ENCODE measurements at regions not wholly inside any gene's neighbourhood (a gene's known extent, or its start where the extent isn't known, plus 50 kb on each side); places are given as distances from the start of the nearest gene placed in this dataset.

- H3K4me3 ChIP-seq, result no peak overlapping the region
- WGBS, 2 donors, result 77 to 81% methylated on average over 1 of the region's 1 CpG
- peaks cover 0 to 1% (median 0%) of the 10 kb centered on the region in 4 donors for H3K9me3 ChIP-seq
- no peak for DNase-seq
- H3K27me3 ChIP-seq, result no peaks in the 10 kb centered on the region
- H3K4me1 ChIP-seq, result no peaks in the 10 kb centered on the region
- intact Hi-C loops (cut with DNase I), result no loop called here
- no peak overlapping the region for H3K27ac ChIP-seq
- no peaks in the 10 kb centered on the region for H3K36me3 ChIP-seq
- TF ChIP-seq EP300 (IDR thresholded peaks at IDR 0.05) (no peak), CTCF (IDR thresholded peaks at IDR 0.05) (no peak), POLR2A (IDR thresholded peaks at IDR 0.05) (no peak), POLR2AphosphoS5 (IDR thresholded peaks at IDR 0.05) (no peak)
Observed at GRCh38 chr12:91542067-91542466, 359.4 kb upstream of the DCN start.

GRCh38 chr12:91538418-91538817, 355.8 kb upstream of the DCN start:
- Histone ChIP-seq H3K4me1 (no peaks in the 10 kb centered on the region), H3K27me3 (no peaks in the 10 kb centered on the region), H3K4me3 (no peak overlapping the region), H3K36me3 (no peaks in the 10 kb centered on the region), H3K27ac (no peak overlapping the region), H3K9me3 (peaks cover 0 to 4% (median 2%) of the 10 kb centered on the region in 4 donors)
- TF ChIP-seq EP300 (IDR thresholded peaks at IDR 0.05), result no peak
- intact Hi-C loops (cut with DNase I), result no loop called here
- DNase-seq, result no peak
- WGBS, 2 donors, result 52 to 85% methylated on average over 4 of the region's 4 CpGs

GRCh38 chr12:91533366-91533765, 350.7 kb upstream of the DCN start:
- WGBS, 2 donors, result 79 to 92% methylated on average over 1 of the region's 1 CpG
- Histone ChIP-seq H3K4me3 (no peak overlapping the region), H3K27ac (no peak overlapping the region), H3K9me3 (peaks cover 0 to 4% (median 3%) of the 10 kb centered on the region in 4 donors), H3K4me1 (no peaks in the 10 kb centered on the region), H3K36me3 (no peaks in the 10 kb centered on the region), H3K27me3 (no peaks in the 10 kb centered on the region)
- TF ChIP-seq EP300 (IDR thresholded peaks at IDR 0.05), result no peak
- TF ChIP-seq POLR2A (IDR thresholded peaks at IDR 0.05), result no peak
- no peak for TF ChIP-seq CTCF (IDR thresholded peaks at IDR 0.05)
- no peak for TF ChIP-seq POLR2AphosphoS5 (IDR thresholded peaks at IDR 0.05)
- DNase-seq, result no peak
- intact Hi-C loops (cut with DNase I), result no loop called here

GRCh38 chr12:91529829-91530228, 347.2 kb upstream of the DCN start:
- Histone ChIP-seq H3K9me3 (peaks cover 0 to 4% (median 3%) of the 10 kb centered on the region in 4 donors), H3K27ac (no peak overlapping the region)

GRCh38 chr12:91523831-91524230, 341.2 kb upstream of the DCN start:
- Histone ChIP-seq H3K4me1 (no peaks in the 10 kb centered on the region), H3K36me3 (no peaks in the 10 kb centered on the region), H3K4me3 (no peak overlapping the region), H3K9me3 (no peaks in the 10 kb centered on the region), H3K27me3 (no peaks in the 10 kb centered on the region), H3K27ac (no peak overlapping the region)
- no peak for DNase-seq
- intact Hi-C loops (cut with DNase I), result no loop called here
- WGBS, 2 donors, result 85 to 90% methylated on average over 4 of the region's 4 CpGs
- no peak for TF ChIP-seq EP300 (IDR thresholded peaks at IDR 0.05)
- no peak for TF ChIP-seq CTCF (IDR thresholded peaks at IDR 0.05)
- no peak for TF ChIP-seq POLR2A (IDR thresholded peaks at IDR 0.05)
- no peak for TF ChIP-seq POLR2AphosphoS5 (IDR thresholded peaks at IDR 0.05)

More at GRCh38 chr12:91529829-91530228, 347.2 kb upstream of the DCN start:
- intact Hi-C loops (cut with DNase I), result no loop called here
- no peak overlapping the region for H3K4me3 ChIP-seq
- DNase-seq, result no peak
- no peaks in the 10 kb centered on the region for H3K27me3 ChIP-seq
- WGBS, 2 donors, result 97% methylated on average over 1 of the region's 1 CpG
- no peaks in the 10 kb centered on the region for H3K36me3 ChIP-seq
- no peaks in the 10 kb centered on the region for H3K4me1 ChIP-seq
- TF ChIP-seq POLR2AphosphoS5 (IDR thresholded peaks at IDR 0.05), result no peak
- TF ChIP-seq EP300 (IDR thresholded peaks at IDR 0.05), result no peak
- no peak for TF ChIP-seq POLR2A (IDR thresholded peaks at IDR 0.05)
- no peak for TF ChIP-seq CTCF (IDR thresholded peaks at IDR 0.05)

Measured in sigmoid colon (tissue), 6 donors.